ENCODE measurements at regions not wholly inside any gene's neighbourhood (a gene's known extent, or its start where the extent isn't known, plus 50 kb on each side); places are given as distances from the start of the nearest gene placed in this dataset.

DNA sequence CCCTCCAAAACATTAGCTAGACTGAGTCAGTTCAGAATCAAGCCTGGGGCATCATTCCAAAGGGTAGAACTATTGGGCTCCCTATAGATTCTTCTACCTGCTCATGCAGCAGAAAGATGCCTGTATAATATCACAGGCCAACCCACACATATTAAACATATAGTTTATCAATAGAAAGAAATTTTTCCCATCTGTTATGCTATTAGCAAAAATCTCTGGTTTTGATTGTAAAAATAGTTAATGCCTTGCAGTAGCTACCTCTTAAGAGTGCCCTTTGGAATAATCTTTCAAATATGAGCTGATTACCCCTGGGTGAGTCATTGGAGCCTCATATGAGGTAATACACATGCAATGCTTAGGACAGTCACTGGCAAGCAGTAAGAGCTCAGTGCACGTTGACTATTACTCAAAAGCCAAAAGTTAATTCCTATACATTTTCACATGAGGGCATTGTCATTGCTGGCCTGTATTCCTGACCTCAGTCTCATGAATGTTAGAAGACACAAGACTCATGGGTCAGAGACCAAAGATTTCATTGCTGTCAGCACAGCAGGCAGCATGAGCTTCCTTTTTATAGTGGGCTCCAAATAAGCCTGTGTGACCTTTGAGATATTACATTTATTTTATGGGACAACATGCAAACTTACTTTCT is 180.0 kb downstream of the FGFR2 start:
- Histone ChIP-seq H3K27me3 (ENCODE audit: control insufficient read depth, insufficient read depth, low read length) (no peaks in the 10 kb centered on the region), H3K4me3 (ENCODE audit: low read depth, low read length) (no peak overlapping the region), H3K36me3 (ENCODE audit: control insufficient read depth, insufficient read depth, low read length) (no peaks in the 10 kb centered on the region)
- TF ChIP-seq, protein P1, sequence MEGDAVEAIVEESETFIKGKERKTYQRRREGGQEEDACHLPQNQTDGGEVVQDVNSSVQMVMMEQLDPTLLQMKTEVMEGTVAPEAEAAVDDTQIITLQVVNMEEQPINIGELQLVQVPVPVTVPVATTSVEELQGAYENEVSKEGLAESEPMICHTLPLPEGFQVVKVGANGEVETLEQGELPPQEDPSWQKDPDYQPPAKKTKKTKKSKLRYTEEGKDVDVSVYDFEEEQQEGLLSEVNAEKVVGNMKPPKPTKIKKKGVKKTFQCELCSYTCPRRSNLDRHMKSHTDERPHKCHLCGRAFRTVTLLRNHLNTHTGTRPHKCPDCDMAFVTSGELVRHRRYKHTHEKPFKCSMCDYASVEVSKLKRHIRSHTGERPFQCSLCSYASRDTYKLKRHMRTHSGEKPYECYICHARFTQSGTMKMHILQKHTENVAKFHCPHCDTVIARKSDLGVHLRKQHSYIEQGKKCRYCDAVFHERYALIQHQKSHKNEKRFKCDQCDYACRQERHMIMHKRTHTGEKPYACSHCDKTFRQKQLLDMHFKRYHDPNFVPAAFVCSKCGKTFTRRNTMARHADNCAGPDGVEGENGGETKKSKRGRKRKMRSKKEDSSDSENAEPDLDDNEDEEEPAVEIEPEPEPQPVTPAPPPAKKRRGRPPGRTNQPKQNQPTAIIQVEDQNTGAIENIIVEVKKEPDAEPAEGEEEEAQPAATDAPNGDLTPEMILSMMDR (IDR thresholded peaks at IDR 0.05; ENCODE audit: insufficient read depth, low read length, poor library complexity, severe bottlenecking): no peak
- DNase-seq (ENCODE audit: low read depth): no peak

DNA sequence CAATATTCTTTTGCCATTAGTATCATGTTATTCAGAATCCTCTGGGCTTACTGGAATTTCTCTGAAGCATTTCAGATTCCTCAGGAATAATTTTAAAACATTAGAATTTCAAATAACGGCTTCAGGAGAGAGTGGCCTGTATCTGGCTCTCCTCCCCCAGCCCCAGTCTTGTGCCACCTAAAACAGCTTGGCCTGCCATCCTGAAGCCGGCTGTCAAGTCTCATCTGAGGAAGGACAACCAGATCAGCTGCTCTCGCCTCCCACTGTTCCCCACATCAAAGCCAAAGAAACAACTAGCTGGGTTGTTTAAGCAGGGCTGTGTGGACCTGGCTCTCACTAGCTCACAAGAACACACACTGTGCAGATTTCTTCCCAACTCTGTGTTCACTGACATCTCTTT is 178.2 kb downstream of the FGFR2 start:
- Histone ChIP-seq H3K36me3 (ENCODE audit: control insufficient read depth, insufficient read depth, low read length) (no peaks in the 10 kb centered on the region), H3K27me3 (ENCODE audit: control insufficient read depth, insufficient read depth, low read length) (no peaks in the 10 kb centered on the region), H3K4me3 (ENCODE audit: low read depth, low read length) (no peak overlapping the region)
- no peak for DNase-seq (ENCODE audit: low read depth)
- TF ChIP-seq, protein P1 (IDR thresholded peaks at IDR 0.05; ENCODE audit: insufficient read depth, low read length, poor library complexity, severe bottlenecking): no peak

DNA sequence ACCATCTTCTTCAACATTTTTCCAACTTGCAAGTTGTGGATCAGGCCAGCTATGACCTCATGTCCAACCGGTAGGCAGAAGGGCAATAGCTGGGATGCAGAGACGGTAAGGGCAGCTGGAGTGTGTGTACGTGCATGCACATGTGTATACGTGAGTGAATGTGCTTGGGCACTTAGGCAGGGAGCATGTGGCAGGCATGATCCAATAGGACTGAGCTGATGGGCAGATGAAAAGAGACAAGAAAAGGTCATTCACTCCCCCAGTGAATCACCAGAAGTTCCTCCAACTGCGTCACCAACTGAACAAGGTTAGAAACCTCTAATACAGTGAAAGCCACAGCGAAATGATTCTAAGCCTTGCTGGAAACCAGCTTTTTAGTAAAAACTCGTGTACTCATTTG is 176.1 kb downstream of the FGFR2 start:
- TF ChIP-seq, protein P1 (IDR thresholded peaks at IDR 0.05; ENCODE audit: insufficient read depth, low read length, poor library complexity, severe bottlenecking): no peak
- Histone ChIP-seq H3K4me3 (ENCODE audit: low read depth, low read length) (no peak overlapping the region), H3K36me3 (ENCODE audit: control insufficient read depth, insufficient read depth, low read length) (no peaks in the 10 kb centered on the region), H3K27me3 (ENCODE audit: control insufficient read depth, insufficient read depth, low read length) (no peaks in the 10 kb centered on the region)
- no peak for DNase-seq (ENCODE audit: low read depth)

DNA sequence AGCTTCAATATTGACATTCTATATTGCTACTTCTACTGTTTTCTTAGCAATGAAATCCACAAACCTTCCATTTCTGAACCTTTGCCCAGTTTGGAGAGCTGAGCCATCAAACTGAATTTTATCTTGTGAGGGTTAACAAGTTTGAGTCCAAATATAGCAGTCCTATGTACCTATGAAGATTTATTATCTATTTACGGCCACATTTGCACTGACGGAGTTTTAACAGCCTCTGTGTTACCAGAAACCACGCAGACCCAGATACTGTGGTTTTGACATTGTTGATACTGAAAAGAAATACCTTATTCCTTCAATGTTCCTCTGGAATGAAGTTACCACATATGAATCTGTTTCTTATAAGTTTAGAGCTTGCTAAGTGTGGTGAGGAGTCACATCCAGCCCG is 172.6 kb downstream of the FGFR2 start:
- DNase-seq (ENCODE audit: low read depth): no peak
- no peak overlapping the region for H3K4me3 ChIP-seq (ENCODE audit: low read depth, low read length)
- no peaks in the 10 kb centered on the region for H3K36me3 ChIP-seq (ENCODE audit: control insufficient read depth, insufficient read depth, low read length)
- H3K27me3 ChIP-seq (ENCODE audit: control insufficient read depth, insufficient read depth, low read length): peaks cover 3% of the 10 kb centered on the region
- TF ChIP-seq, protein P1 (IDR thresholded peaks at IDR 0.05; ENCODE audit: insufficient read depth, low read length, poor library complexity, severe bottlenecking): no peak

DNA sequence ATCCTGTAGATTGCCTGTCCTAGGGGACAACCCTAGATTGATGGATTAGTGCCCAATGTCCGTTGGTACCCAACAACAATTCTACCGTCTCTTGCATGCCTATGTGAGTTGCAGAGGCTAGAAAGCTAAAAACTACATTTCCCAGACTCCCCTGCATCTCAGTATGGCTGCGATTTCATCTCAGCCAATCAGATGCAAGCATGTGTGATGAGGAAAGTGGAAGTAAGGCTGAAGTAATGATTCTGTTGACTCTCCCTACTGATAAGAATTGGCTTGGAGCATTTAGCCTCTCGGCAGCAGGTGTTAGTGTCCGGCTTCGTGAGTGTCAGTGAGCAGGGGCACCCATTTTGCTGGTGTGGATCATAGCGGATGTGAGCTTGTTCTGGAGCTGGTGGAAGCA is 171.9 kb downstream of the FGFR2 start:
- Histone ChIP-seq H3K36me3 (ENCODE audit: control insufficient read depth, insufficient read depth, low read length) (no peaks in the 10 kb centered on the region), H3K27me3 (ENCODE audit: control insufficient read depth, insufficient read depth, low read length) (peaks cover 3% of the 10 kb centered on the region), H3K4me3 (ENCODE audit: low read depth, low read length) (no peak overlapping the region)
- TF ChIP-seq, protein P1 (IDR thresholded peaks at IDR 0.05; ENCODE audit: insufficient read depth, low read length, poor library complexity, severe bottlenecking): no peak
- no peak for DNase-seq (ENCODE audit: low read depth)

Measured in kidney epithelial cell (primary cell).